ENCODE measurements at regions not wholly inside any gene's neighbourhood (a gene's known extent, or its start where the extent isn't known, plus 50 kb on each side); places are given as distances from the start of the nearest gene placed in this dataset.
"Not testable (repeated sequence)": the region's sequence is repeated elsewhere in the genome, so short reads cannot be mapped to it uniquely, and the experiment has no call there.

GRCh38 chr11:37967635-37968034 is 1369.6 kb upstream of the RAG2 start:
- no peak for DNase-seq

- DNase-seq, result no peak
Observed at GRCh38 chr11:37963440-37963839, 1365.4 kb upstream of the RAG2 start.

DNA sequence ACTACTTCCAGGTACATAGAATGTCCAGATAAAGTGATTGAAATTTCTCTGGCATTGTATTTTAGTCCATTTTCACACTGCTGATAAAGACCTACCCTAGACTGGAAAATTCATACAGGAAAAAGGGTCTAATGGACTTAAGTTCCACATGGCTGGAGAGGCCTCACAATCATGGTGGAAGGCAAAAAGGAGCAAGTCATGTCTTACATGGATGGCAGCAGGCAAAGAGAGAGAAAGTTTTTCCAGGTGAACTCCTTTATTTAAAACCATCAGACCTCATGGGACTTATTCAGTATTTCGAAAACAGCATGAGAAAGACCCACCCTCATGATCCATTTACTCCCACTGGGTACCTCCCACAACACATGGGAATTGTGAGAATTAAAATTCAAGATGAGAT is 1359.7 kb upstream of the RAG2 start:
- DNase-seq, result no peak

- DNase-seq, result no peak
Observed at GRCh38 chr11:37951996-37952395, 1354.0 kb upstream of the RAG2 start.

- DNase-seq, result no peak
Observed at GRCh38 chr11:37948258-37948657, 1350.2 kb upstream of the RAG2 start.

DNA sequence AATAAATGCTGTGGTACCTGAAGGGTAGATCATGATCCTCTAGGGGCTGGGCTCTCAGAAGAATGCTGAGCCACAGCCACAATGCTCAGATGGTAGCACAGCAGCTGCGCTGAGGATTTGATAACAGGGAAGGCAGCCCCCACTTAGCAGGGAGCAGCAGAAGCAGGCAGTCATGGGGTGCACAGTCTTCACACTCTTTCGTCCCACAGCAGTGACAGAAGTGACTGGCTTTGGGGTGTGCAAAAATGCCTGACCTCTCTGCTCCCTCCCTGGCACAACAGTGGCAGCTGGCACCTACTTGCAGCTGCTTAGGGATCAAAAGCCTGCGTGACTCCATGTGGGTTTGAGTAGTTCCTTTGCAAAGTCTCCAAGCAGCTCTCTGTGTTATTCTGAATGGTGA is 1349.8 kb upstream of the RAG2 start:
- DNase-seq, result no peak

GRCh38 chr11:37946155-37946766 is 1348.2 kb upstream of the RAG2 start:
- DNase-seq, result no peak

DNA sequence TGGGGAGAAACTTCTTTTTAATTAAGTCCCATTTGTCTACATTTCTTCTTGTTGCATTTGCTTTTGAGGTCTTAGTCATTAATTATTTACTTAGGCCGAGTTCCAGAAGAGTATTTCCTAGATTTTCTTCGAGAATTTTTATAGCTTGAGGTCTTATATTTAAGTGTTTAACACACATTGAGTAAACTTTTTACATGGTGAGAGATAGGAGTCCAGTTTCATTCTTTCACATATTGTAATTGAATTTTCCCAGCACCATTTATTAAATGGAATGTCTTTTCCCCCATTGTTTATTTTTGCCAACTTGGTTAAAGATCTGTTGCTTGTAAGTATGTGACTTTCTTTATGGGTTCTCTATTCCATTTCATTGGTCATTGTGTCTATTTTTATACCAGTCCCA is 1344.0 kb upstream of the RAG2 start:
- DNase-seq, result no peak

- no peak for DNase-seq
Observed at GRCh38 chr11:37929100-37929653, 1331.1 kb upstream of the RAG2 start.

GRCh38 chr11:37926772-37927171 is 1328.7 kb upstream of the RAG2 start:
- DNase-seq, result no peak

DNA sequence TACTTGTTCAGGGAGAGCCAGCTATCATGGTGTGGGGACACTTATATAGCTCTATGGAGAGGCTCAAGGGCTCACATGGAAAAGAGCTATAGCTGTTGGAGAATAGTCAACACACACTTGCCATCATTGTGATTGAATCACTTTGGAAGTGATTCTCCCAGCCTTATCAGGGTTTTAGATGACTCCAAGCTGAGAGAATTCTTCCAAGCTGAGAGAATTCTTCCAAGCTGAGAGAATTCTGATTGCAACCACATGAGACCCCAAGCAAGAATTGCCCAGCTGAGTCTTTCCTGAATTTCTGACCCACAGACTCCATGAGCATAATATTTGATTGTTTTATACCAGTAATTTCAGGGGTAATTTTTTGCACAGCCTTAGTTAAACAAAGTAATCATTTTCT is 1318.3 kb upstream of the RAG2 start:
- DNase-seq, result no peak

DNA sequence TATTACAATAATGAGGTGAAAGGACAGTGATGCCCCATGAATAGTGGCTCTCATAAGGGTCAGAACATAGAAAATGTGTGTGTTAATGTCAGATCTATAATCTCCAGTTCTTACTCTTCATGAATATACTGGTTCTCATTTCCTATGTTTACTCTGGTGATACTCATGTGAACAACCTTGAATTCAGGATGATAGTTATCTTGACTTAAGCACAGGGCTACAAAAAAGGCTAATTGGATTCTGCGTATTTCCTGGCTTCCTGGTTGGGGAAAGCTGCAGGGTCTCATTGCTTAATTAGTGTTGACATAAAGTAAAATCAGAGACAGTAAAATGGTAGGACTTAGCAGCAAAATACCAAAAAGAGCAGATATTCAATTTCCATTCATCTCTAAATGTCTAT is 1316.8 kb upstream of the RAG2 start:
- DNase-seq, result no peak

DNA sequence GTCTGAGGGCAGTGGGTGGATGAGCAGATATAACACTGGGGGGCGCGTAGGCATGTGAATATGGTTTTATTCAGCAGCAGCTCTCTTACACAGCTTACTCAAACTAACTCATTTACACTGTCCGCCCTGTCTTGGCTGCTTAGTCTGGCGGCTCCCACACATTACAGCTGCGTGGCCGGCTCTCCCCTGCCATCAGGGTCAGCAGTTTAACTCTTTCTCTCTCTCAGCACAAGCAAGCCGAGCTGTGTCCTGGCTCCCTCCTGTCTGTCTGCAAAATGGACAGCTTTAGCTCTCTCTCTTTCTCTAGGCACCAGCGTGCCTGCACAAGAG is 1310.1 kb upstream of the RAG2 start:
- no peak for DNase-seq

DNA sequence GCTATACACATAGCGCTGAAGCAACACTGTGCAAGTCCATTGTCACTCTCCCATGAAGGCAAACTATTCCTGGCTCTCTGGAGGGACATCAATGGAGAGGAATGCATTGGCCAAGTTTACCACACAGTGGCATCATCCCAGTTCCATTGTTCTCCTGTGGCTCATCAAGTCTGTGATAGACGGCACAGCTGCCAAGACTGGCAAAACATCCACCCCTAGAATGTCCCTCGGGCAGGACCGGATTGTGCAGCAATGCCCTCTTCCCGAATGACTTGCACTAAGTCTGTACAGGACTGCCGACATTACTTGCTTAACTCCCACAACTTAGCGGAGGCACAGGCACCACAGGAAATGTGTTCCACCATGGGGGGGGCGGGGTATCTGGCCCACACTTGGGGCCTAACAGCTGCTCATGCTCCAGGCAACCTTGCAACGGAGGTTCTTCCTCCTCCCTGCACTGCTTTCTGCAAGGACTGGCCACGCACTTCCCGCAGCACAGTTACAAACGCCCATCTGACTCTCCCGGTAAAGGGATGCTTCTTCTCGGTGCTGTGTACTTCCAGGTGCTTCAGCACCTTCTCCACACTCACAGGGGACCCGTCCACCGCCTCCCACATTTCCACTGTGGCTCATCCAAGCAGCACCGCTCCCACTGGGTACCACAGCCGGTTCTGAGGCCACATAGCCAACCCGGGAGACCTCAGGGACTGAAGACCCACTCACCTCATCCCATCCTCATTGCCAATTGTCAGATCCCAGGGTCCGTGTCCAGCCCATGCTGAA is 1309.6 kb upstream of the RAG2 start:
- DNase-seq, result no peak

- DNase-seq, result no peak
Observed at GRCh38 chr11:37905707-37906417, 1307.8 kb upstream of the RAG2 start.

DNA sequence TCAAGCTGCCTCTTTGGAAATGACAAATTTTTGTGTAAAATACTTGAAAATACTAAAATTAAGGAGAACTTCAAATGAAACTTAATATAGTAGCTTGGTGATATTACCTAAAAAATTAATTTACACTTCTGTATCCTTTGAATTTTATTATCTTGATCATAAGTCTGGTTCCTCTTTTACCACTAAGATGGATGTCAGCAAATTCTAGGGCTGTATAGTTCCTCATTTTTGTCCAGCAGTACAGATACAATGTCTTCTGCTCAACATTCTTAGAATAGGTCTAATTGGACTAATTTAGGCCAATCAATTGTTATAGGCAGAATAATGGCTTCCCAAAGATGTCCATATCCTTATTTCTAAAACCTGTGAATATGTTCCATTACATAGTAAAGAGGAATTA is 1298.0 kb upstream of the RAG2 start:
- no peak for DNase-seq

DNA sequence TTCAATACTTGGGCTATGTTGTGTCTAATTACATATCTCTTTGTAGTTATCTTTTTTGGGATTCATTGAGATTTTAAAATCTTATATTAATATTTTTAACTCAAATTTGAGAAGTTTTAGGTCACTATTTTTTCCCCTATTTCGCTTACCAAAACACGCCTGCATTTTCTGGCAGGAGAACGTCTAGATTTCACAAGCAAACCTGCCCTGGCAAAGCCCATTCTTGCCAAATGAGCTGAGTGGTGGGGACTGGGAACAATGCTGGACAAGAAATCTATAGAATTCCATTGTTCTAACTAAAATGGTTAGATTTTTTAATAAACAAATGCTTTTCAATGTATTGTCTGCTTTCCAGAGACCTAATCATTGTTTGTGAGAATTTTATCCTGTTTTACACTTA is 1283.7 kb upstream of the RAG2 start:
- no peak for DNase-seq

- no peak for DNase-seq
Observed at GRCh38 chr11:37861671-37862070, 1263.6 kb upstream of the RAG2 start.

DNA sequence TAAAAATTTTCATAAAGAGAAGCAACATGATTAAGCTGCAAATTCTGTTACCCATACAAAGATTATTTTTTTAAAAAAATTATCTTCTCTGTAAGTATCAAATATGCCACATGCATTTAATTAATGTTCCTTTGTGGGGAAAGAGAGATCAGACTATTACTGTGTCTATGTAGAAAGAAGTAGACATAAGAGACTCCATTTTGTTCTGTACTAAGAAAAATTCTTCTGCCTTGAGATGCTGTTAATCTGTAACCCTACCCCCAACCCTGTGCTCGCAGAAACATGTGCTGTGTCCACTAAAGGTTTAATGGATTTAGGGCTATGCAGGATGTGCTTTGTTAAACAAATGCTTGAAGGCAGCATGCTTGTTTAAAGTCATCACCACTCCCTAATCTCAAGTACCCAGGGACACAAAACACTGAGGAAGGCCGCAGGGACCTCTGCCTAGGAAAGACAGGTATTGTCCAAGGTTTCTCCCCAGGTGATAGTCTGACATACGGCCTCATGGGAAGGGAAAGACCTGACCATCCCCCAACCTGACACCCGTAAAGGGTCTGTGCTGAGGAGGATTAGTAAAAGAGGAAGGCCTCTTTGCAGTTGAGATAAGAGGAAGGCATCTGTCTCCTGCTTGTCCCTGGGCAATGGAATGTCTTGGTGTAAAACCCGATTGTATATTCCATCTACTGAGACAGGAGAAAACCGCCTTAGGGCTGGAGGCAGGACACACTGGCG is 1260.9 kb upstream of the RAG2 start:
- not testable (repeated sequence) for DNase-seq

- no peak for DNase-seq
Observed at GRCh38 chr11:37858398-37858797, 1260.4 kb upstream of the RAG2 start.

GRCh38 chr11:37857726-37858125 is 1259.7 kb upstream of the RAG2 start:
- DNase-seq, result no peak

DNA sequence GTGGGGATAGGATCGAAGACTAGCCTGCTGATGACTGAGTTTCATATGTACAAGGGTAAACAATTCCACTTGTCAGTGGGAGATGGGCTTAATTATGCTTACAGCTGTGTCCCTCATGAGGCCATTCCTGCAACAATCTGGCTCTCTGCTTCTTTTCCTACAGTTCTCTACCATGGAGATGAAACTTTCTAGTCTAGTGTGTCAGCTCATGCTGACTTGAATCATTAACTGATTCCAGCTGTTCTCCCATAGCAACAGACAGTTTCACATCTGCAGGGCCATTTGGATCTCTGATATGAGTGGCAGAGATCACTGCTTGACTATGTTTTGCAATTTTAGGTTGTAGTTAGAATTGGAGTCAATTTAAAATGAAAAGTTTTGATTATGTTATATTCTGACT is 1251.7 kb upstream of the RAG2 start:
- DNase-seq, result no peak

- no peak for DNase-seq
Observed at GRCh38 chr11:37843603-37844002, 1245.6 kb upstream of the RAG2 start.
